Erythroblast (primary cell): ENCODE measurements at regions not wholly inside any gene's neighbourhood (a gene's known extent, or its start where the extent isn't known, plus 50 kb on each side); places are given as distances from the start of the nearest gene placed in this dataset.

ENCODE experiments used
- GATA1 ChIP-seq: IDR thresholded peaks from 2 replicates; pipeline ENCODE4 v1.6.1; 2011; ENCODE audit warnings: low read depth, mild to moderate bottlenecking, control low read depth, low read length, moderate library complexity
- POLR2A ChIP-seq: IDR thresholded peaks from 2 replicates; pipeline ENCODE4 v1.6.1; 2011; ENCODE audit warnings: mild to moderate bottlenecking, low read length

GRCh38 chr5:28862137-28862859, 1823.9 kb upstream of the CDH9 start:
- TF ChIP-seq POLR2A (no peak), GATA1 (no peak)
